Stimulated activated CD4-positive, alpha-beta T cell treated with anti-CD3 and anti-CD28 coated beads, Interleukin-12 subunit alpha, Interleukin-12 subunit beta, amount 100 ng/mL, for 24 hours (primary cell): ENCODE measurements at regions not wholly inside any gene's neighbourhood (a gene's known extent, or its start where the extent isn't known, plus 50 kb on each side); places are given as distances from the start of the nearest gene placed in this dataset.

ENCODE experiments used
- DNase-seq, 2 experiments: peaks; one replicate each; pipeline ENCODE4 v3.0.0-alpha.2; 2020; ENCODE audit warnings: low read depth in 2 of 2

- DNase-seq, result no peak
Observed at GRCh38 chr2:106709229-106709628, 176.7 kb downstream of the ST6GAL2 start.

GRCh38 chr2:106719222-106719621, 166.7 kb downstream of the ST6GAL2 start:
- DNase-seq, result no peak

GRCh38 chr2:106720026-106720425, 165.9 kb downstream of the ST6GAL2 start:
- DNase-seq, result no peak

DNA sequence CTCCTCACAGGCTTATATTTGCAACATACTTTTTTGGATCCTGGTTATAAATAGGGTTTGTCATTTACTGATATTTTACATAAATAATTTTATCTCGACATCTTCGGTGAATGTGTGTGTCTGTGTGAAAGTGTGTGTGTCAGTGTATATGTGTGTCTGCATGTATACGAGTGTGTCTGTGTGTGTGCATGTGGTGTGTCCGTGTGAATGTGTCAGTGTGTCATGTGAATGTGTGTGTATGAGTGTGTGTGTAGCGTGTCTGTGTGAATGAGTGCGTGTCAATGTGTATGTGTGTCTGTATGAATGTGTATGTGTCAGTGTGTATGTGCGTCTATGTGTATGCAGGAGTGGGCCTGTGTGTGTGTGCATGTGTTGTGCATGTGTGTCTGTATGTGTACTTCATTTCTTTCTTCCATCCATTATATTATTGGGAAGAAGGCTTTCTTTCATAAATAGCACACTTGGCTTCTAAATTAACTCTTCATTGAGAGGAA, 161.6 kb downstream of the ST6GAL2 start:
- no peak for DNase-seq

DNA sequence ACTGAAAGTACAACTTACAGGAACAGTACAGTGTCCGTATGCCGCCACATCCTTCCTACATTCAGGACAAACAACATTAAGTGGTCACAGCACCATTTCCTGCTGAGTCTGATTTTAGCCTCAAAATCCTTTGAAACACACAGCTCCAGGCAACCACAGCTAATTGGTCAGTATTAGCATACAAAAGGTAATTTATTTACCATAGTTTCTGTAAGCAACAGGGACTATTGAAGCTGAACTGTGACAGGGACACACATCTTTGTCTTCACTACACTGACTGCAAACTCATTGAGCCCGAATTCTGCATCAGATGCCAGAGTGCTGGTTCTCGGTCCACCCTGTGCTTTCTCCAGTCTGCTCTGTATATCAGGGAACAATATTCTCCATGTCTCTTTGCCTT, 151.8 kb downstream of the ST6GAL2 start:
- DNase-seq, result no peak

DNA sequence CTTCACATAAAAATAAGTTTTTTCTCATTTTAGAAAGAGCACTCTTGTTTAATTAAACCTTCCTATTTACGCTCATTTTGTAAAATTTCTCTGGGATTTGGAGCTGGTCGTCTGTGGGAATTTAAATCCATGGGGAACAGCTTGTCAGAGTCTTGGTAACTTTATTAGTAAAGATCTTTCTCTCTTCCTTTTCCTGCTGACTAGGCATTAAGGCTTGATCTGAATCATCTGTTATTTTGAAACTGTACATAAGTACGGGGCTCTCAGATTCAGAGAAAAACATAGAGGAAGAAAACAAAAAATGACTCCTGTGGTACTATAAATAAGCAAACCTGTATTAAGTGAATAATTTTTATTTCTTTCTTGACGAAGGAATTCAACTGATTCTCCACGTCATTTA, 150.2 kb downstream of the ST6GAL2 start:
- no peak for DNase-seq

GRCh38 chr2:106736221-106736620, 149.7 kb downstream of the ST6GAL2 start:
- no peak for DNase-seq

- DNase-seq, result no peak
Observed at GRCh38 chr2:106745468-106745867, 140.5 kb downstream of the ST6GAL2 start.

GRCh38 chr2:106749823-106750222, 136.1 kb downstream of the ST6GAL2 start:
- no peak for DNase-seq
